ENCODE measurements at regions not wholly inside any gene's neighbourhood (a gene's known extent, or its start where the extent isn't known, plus 50 kb on each side); places are given as distances from the start of the nearest gene placed in this dataset.
"Not testable (repeated sequence)": the region's sequence is repeated elsewhere in the genome, so short reads cannot be mapped to it uniquely, and the experiment has no call there.

DNA sequence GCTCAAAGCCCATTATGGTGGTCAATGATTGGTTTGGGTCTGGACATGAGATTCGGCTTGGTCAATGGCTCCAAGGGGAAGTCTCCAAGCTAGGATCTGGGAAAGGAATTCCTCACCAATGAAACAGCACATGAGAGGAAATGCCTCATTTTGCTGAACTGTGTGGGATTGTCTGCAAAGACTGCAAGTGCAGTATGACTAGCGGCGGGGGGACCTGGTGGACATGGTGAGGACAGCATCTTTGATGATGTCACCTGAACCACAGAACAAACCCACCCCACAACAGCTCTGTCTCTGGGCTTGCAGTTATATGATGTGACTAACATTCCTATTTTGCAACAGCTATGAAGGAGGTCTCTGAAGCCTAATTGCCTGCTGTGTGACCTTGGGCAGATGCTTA, 50.6 kb upstream of the NKD1 start:
- DNase-seq = no peak

DNA sequence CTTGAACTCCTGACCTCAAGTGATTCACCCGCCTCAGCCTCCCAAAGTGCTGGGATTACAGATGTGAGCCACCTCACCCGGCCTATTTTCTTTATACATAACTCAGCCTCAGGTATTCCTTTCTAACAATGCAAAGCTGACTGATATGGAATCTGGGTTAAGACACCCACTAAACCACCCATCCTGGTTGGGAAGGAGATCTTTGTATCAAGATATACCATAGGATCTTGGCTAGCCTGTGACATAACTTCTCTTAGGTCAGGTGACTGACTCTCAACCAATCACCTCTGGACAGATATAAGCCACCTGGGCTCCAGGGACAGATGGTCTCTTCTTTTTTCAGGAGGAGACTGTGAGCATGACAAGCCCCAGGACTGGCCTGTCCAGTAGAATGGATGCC, 51.2 kb upstream of the NKD1 start:
- DNase-seq = no peak

DNA sequence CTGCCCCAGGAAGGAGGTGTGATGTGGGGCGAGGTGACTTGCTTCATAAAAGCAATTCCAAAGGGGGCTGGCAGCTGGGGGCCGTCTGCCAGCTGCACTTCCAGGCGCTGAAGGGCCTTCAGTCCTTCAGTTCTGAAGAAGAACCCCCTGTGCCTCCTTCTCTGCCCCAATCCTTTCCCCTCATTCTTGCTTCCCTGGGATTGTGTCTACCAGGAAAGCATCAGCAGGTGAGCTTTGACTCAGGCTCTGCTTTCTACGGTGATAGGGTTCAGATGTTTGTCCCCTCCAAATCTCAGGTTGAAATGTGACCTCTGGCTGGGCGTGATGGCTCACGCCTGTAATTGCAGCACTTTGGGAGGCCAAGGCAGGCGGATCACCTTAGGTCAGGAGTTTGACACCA, 52.5 kb upstream of the NKD1 start:
- no peak for DNase-seq

DNA sequence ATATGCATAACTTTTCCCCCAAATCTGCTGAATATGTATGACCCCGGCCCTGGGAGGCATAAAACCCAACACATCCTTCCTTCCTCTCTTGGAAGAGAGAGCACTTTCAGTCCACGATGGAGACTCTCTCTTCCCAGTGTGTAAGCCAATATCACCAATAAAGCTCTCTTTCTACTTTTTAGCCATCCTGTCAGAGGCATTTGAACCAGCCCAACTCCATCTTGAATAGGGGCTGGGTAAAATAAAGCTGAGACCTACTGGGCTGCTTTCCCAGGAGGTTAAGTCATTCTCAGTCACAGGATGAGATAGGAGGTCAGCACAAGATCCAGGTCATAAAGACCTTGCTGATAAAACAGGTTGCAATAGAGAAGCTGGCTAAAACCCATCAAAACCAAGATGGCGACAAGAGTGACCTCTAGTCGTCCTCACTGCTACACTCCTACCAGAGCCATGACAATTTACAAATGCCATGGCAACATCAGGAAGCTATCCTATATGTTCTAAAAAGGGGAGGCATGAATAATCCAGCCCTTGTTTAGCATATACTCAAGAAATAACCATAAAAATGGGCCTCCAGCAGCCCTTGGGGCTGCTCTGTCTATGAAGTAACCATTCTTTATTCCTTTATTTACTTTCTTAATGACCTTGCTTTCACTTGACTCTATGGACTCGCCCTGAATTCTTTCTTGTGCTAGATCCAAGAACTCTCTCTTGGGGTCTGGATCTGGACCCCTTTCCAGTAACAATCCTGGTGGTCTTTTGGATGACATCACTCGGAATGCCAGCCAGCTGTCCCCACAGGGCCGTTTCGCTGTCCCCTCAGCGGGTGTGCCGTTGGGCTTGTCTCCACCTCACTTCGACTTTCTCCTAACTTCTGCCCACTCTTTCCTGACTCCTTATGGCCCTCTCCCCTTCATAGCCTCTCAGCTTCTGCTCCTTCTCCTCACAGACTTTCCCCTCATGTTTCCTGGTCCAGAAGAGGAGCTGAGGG, 53.4 kb upstream of the NKD1 start:
- DNase-seq = no peak

DNA sequence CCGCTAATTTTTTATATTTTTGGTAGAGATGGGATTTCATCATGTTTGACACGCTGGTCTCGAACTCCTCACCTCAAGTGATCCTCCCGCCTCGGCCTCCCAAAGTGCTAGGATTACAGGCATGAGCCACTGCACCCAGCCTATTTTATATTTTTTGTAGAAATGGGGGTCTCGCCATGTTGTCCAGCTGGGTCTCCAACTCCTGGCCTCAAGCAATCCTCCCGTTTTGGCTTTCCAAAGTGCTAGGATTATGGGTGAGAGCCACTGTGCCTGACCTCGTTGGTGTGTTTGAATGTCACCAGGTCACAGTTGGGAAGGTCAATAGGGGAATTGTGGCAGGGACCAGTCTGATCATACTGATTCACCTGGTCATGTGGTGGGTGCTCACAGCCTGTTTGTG, 56.7 kb upstream of the NKD1 start:
- no peak for DNase-seq

DNA sequence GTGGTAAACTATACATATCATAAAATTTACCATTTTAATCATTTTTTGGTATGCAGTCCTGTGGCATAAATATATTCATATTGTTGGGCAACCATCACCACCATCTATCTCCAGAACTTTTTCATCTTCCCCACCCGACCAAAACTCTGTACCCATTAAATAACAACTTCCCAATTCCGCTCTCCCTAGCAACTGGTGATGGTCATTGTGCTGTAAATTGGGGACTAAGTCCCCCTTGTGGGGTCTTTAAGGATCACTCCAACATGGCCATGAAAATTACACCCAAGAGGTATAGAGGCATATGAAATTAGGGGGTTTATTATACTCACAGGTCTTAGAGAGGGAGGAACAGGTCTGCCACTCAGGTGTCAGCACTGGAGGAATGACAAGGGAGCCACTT, 57.4 kb upstream of the NKD1 start:
- no peak for DNase-seq

DNA sequence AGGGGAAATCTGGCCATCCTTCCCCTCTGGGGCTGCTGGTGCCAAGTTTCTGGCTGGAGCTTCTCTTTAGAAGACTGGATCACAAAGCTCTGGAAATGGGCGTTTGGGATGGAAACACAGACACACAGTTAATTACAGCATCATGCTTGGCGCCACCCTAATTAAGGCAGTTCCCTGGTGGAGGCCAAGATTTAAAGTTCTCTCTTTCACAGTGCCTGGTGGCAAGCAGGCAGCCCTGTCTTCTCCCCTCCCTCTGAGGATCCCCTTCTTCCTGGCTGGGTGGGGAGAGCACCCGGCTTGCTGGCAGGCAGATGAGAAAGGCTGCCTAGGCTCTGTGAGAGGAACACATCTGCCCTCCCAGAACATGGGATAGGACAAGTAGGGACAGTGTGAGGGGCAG, 59.0 kb upstream of the NKD1 start:
- DNase-seq = no peak

DNA sequence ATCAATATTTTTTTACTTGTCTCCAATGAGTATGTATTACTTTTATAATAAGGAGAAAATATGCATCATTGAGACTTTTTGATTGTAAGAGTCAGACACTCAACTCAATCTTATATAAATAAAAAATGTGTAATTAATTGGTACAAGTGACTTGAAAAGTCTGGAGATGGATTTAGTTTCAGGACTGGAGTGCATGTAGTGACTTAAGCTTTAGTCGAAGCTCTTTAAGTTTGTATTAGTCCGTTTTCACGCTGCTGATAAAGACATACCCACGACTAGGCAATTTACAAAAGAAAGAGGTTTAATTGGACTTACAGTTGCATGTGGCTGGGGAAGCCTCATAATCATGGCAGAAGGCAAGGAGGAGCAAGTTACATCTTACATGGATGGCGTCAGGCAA, 60.7 kb upstream of the NKD1 start:
- no peak for DNase-seq

DNA sequence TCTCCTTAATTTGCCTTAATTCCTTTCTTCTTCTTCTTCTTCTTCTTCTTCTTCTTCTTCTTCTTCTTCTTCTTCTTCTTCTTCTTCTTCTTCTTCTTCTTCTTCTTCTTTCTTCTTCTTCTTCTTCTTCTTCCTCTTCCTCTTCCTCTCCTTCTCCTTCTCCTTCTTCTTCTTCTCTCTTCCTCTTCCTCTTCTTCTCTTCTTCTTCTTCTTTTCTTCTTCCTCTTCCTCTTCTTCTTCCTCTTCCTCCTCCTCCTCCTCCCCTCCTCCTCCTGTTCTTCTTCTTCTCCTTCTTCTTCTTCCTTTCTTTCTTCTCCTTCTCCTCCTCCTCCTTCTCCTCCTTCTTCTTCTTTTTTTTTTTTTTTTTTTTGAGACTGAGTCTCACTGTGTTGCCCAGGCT, 62.0 kb upstream of the NKD1 start:
- DNase-seq = not testable (repeated sequence)

DNA sequence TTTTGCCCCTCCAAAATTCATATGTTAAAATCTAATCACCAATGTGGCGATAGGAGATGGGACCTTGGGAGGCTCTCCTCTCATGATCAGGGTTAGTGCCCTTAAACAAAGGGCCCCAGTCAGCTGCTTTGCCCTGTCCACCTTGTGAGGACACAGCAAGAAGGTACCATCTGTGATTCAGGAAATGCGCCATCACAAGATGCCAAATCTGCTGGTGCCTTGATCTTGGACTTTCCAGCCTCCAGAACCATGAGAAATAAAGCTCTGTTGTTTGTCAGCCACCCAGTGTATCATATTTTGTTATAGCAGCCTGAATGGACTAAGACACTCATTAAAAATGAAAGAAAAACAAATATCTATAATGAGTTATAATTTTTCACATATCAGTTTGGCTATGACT, 63.0 kb upstream of the NKD1 start:
- no peak for DNase-seq

DNA sequence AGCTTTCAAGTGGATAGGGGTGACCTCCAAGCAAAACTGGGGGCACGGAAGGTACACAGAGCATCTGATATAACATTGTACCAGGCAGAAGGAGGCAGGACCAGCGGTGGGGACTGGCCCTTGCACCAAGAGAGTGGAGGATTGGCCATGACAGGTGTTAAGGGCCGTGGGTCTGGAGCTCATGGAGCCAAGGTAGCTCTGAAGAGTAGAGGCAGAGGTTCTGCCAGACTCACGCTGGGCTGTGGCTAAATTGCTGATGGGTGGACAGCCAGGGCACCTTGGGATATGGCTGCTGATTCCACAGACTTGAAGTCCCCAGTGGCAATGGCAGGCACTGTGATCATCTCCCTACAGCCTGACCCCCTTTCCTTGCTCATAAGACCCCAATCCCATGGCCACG, 65.9 kb upstream of the NKD1 start:
- DNase-seq = no peak

DNA sequence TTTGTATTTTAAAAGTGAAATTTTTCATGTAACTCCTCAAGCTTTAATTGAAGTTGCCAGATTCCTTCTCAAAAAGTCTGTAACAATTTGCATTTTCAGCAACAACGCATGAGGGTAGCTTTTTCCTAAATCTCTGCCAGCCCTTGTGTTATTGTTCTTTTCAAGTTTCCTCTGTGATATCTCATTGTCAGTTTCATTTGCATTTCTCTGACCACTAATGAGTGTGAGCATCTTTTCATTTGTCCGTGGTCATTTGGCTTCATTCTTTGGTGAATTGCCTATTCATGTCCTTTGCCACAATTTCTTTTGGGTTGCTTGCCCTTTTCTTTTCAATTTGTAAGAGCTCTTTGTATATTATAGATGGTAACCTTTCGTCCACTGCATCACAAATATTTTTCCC, 68.0 kb upstream of the NKD1 start:
- DNase-seq = no peak

DNA sequence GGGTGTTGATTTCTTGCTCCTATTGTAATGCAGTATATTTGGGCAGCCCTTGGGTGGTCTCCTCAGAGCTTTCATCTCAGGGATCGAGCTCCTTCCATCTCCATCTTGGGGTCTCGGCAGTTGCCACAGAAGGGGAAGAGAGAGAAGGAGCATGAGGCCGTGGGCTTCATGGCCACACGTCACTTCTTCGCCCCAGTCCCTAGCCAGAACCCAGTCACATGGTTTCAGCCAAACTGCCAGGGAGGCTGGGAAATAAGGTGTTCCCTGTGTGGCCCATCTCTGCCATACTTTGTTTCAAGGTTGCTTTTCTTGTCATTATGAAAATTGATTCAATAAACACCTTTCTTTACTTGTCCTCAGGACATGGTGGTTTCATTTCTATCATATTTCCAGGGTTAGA, 68.4 kb upstream of the NKD1 start:
- DNase-seq = no peak

DNA sequence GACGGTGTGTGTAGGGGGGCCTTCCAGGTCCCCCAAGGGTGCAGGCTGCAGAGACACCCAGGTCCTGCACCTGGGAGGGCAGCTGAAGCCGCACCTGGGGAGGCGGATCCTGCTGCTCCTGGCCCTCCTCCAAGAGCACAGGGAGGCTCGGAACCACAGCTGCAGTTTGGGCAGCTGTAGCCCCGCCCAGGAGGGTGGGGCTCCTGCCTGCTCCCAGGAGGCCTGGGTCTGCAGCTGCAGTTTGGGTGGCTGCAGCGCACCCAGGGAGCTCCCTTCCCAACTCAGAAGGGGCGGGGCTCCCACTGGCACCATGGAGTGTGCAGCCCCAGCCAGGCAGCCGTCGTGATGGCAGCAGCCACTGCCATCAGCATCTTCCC, 69.4 kb upstream of the NKD1 start:
- DNase-seq = peak; percentile 87

DNA sequence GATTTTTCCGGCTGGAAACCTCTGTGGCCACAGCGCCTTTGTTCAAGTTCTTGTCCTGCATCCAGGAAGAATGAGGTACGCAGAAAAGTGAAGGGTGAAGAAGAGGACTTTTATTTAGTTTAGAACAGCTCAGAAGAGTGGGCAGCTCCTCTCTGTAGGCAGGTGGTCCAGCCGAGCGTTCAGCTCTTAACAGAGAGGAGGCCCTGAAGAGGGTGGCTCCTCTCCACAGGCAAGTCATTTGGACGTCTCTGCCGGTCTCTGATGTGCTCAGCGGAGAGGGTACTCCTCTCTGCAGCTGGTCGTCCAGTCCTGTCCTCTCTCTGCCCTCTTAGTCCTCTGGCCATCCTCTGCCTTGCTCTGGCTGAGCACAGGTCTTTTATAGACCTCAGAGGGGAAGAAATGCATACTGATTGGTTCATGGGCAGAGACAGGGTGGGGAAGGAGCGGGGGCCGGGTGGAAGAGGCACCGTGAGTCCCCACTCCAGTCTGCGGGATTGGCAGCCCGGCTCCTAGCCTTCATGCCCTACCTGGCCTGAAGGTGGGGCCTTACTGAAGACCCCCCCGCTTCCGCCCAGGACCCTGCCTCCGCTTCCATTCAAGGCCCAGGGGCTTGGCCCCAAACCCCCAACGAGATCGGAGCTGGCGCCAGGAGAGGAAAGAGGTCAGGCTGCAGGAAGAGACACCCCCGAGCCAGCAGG, 70.0 kb upstream of the NKD1 start:
- DNase-seq = peak; percentile 50

DNA sequence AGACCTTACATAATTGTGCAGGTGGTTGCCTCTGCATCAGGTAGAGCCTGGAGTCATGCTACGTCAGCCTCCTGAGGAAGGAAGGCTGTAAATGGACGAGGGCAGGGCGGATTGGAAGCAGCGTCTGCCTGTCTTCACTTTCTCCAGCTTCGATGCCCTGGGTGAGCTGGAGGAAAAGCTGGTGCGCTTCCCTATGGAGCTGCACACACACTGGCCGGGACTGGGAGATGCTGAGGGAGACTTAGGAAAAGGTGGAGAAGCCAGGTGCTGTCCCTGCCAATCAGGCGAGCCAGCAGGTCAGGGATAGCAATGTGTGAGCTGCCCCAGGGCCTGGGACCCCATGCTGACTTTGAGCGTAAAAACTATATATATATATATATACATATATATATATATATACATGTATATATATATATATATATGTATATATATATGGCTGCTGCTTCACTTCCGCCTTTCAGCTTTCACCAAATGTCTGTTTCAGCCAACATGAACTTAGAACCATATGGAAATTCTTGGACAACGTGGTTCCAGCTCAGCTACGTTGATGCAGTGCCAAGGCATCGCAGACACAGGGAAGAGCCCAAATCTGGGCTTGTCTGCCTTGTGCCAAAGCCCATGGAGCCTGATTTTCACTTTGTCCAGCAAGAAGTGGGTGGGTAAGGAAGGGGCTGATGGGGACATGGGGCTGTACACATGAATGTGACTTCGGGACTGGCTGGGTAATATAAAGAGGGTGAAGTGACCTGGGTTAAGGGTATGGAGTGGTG, 71.5 kb upstream of the NKD1 start:
- DNase-seq = no peak

DNA sequence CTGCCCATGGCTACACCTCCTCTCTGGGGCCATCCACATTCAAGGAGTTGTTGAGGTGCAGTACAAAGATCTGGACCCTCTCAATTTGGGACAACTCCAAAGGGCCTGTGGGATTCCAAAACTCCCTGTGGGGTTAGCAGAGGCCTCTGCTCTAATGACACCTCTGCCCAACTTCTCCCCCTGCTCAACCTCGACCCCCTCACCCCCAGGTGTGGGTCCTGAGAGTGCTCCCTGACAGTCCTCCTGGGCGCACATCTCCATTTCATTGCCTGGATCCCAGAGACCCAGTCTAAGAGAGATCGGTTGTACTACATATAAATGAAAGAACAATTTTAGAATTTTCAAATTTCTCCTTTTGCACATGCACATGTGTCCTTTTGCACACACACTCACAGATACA, 73.0 kb upstream of the NKD1 start:
- no peak for DNase-seq

DNA sequence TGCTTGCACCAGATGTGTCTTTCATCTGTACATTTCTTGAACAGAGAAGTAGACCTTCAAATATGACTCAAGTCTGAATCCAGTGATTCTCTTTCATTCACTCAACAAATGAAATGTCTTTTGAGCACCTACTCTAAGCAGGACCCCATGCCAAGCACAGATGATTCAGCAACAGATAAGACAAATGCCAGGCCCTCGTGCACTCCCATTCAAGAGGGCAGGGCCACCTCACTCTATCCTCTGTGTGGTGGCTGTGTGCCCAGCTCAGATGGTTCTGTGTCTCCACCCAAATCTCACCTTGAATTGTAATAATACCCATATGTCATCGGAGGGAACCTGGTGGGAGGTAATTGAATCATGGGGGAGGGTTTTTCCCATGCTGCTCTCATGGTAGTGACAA, 74.1 kb upstream of the NKD1 start:
- peak; percentile 25 for DNase-seq

DNA sequence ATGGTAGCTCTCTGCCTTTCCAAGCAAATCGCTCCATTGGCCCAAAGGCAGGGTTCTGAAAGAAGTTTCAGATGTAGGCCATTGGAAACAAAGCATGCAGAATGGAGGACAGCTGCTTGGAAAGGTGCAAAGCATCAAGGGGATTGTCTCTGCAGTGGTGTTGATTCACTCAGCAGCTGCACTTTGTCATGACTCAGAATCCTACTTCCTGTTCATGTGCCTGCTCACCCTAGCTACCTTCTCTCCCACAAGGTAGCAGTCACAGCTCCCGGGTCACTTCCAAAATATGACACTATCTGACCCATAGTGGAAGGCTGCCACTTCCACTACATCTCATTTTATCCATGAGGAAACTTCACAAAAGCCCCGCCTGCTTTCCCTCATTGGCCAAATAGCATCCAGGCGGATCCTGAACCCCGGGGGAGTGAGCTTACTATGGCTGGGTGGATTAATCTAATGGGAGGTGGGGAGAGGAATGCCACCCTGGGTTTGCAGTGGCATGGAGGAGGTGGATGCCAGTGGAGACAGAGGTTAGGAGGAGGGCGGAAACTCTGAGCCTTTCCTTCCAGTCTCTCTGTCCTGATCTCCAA, 74.7 kb upstream of the NKD1 start:
- DNase-seq = no peak

DNA sequence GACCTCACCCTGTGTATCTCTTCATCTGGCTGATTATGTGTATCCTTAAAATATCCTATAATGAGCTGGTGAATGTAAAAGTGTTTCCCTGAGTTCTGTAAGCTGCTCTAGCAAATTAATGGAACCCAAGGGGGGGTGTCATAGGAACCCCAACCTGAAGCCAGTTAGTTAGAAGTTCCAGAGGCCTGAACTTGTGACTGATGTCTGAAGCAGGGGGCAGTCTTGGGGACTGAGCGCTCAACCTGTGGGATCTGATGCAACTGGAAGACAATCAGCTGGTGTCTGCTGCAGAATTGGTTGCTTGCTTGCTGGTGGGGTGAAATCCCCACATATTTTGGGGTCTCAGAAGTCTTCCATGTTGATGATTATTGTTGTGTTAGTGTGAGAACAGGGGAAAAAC, 75.7 kb upstream of the NKD1 start:
- DNase-seq = no peak

DNA sequence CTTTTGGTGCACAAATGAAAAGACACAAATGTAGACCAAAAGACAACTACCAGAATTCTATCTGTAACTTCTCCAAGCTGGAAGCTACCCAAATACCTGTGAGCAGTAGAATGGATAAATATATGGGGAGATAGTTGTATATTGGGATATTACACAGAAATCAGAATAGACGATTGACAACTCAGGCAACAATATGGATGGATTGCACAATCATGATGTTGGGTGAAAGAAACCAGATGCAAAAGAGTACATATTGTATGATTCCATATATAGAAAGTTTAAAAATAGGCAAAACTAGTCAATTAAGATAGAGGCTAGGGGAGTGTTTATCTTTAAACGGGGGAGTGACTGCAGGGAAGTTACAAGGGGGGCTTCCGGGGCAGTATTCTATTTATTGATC, 77.5 kb upstream of the NKD1 start:
- no peak for DNase-seq

DNA sequence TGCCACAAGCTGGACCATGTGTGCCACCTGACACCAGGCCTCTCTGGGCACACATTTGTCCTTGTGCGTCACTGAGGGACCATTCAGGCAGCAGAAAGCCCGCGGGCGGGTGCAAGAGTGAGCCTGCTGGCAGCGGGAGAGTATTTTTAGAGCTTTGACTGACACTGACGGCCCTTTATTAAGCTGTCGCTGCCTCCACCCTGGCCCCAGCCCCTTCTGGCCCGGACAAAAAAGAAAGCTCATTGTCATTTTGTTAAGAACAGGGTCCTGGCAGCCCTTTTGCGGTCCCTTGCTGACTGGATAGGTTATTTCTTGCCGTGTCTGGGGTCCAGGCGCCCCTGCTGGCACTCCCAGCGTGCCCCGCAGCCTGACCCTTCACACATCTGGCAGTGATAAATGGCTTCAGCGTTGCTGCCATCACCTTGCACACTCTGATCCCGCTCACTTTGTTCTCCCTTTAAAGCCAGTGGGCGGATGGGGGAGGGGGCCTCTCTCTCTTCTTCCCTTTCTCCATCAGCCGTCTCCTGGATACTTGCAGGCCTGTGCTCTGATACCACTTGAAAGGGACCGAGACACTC, 78.4 kb upstream of the NKD1 start:
- no peak for DNase-seq
